HG02981 (cell line): ENCODE measurements at regions not wholly inside any gene's neighbourhood (a gene's known extent, or its start where the extent isn't known, plus 50 kb on each side); places are given as distances from the start of the nearest gene placed in this dataset.

Experiments
- ATAC-seq: cut with Tn5 transposase; IDR thresholded peaks from one replicate; pipeline ENCODE4 v1.9.1; 2021; ENCODE audit warnings: mild to moderate bottlenecking, moderate library complexity; ENCODE audit not compliant: unreplicated experiment

DNA sequence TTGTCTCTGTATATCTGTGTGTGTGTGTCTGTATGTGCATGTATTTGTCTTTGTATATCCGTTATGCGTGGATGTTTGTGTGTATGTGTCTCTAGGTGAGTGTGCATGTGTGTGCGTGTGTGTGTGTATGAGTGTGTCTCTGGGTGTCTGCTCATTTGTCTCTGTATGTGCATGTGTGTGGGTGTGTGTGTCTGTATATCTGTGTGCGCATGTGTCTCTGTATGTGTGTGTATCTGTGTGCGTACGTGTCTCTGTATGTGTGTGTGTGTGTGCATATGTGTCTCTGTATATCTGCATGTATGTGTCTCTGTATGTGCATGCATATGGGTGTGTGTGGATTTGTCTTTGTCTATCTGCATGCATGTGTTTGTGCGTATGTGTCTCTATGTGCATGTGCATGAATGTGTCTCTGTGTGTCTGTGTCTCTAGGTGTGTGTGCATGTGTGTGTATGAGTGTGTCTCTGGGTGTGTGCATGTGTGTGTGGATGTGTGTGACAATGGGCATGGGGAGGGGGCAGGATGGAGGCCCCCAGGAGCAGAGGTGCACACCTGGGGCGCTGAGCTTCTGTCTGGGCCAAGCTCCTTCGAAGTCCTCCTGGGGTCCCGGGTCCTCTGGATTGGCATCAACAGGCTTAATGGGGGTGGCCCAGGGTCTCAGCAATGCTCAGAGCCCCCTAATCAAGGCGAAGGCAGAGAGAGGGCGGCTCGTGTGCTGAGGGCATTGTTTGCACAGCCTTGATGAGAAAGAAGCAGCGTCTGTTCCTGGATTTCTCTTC is 373.4 kb upstream of the IRX4 start:
- no peak for ATAC-seq

- no peak for ATAC-seq
Measured at GRCh38 chr5:2254880-2255750, 372.4 kb upstream of the IRX4 start.

- no peak for ATAC-seq
Measured at GRCh38 chr5:2254406-2254805, 371.7 kb upstream of the IRX4 start.

- no peak for ATAC-seq
Measured at GRCh38 chr5:2253040-2253975, 370.6 kb upstream of the IRX4 start.

GRCh38 chr5:2251751-2252150 is 369.0 kb upstream of the IRX4 start:
- no peak for ATAC-seq

DNA sequence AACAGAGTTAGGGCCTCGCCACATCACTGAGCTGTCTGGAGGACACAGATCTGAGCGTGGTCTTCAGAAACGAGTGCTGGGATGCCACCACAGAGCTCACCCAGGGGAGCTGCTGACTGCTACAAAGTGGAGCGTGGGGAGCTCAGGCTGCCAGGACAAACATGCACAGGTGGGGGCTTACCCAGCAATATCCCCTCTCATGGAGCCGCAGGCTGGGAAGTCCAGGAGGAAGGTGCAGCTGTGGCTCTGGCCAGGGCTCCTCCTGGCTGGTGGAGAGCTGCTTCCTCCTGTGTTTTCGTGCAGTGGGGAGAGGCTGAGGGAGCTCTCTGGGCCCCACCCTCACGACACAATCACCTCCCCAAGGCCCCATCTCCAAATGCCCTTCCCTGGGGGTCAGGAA is 368.6 kb upstream of the IRX4 start:
- no peak for ATAC-seq

DNA sequence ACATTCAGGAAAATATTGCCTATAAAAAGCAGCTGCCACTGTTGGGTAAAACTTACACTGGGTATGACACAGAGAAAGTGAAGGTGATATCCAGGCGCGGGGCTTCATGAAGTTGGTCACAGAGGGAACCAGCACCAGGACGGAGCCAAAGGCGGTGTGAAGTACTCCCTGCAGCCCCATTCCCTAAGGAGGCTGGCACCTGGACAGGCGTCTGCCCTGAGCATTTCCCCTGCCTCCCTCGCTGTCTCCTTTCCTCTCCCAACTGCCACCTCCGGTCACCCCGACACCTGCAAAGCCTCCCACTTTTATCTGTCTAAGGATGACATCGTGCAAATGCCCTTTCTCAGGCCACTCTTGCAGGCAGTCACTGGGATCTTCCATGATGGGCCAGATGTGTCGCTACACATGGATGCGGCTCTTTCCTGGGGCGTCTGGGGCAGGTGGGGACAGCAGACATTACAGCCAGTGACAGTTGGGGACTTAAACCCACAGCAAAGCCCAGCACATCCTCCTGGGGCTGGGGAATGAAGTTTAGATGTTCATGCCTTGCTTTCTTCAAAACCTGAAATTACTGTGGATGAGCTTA is 367.7 kb upstream of the IRX4 start:
- ATAC-seq: no peak

DNA sequence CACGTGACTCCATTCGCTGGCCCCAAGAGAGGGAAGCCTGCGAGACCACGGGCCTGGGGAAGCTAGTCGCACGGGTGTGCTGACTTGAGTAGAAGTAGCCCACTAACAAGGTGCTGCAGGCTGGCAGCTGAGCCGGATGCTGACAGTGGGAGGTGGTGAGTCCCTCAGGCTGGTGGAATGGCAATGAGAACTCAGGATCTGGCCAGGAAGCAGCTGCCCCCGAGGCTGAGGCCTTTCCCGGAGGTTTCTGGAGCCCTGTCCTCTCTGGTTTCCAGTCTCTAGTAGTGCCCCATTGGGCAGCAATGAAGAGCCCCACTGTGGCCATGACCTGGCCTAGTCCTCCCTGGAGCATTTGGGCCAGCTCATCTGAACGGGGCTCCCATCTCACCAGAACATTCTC is 366.7 kb upstream of the IRX4 start:
- no peak for ATAC-seq

DNA sequence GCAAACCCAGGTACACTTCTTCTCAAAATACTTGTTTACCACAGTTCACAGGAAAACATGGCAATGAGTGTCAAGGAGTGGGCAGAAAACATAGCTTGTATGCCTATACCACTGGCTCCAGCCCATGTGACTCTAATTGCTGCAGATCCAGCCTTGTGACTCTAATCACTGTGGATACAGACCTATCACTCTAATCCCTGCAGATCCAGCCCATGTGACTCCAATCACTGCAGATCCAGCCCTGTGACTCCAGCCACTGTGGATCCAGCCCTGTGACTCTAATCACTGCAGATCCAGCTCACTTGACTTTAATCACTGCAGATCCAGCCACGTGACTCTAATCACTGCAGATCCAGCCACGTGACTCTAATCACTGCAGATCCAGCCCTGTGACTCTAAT is 366.3 kb upstream of the IRX4 start:
- ATAC-seq: no peak

DNA sequence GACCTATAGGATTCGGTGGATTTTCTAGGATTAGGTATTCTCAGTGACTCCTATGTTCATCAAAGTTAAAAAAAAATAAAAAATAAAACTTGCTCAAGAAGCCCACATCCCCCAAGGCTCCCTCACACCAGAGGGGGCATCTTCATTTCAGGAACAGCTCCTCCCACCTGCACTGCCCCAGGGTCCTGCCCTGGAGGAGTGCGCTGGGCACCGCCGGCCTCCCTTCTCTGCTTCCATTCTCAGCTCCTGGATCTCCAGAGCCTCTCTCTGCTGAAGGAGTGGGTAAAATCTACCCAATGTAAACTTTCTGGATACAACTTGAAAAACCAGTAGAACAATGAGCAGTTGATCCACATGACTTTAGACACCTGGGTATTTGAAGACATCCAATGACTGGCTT is 359.8 kb upstream of the IRX4 start:
- no peak for ATAC-seq

DNA sequence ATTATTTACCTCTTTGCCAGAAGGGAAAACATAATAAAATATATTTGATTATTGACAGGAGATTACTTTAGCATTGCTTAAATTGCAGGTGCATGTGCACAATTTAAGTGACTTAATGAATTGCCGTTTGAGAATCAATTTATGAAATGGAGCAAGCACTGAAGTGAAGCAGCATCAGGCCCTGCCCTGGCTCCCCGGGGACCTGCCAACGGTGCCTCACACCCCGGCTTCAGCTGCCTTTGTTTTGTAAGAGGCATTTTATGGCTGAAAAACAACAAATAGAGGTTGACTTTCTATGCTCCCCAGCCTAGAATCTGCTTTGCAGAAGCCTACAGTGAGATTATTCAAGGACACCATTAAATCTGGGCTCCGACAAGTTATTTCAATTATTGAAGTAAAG is 359.1 kb upstream of the IRX4 start:
- no peak for ATAC-seq

DNA sequence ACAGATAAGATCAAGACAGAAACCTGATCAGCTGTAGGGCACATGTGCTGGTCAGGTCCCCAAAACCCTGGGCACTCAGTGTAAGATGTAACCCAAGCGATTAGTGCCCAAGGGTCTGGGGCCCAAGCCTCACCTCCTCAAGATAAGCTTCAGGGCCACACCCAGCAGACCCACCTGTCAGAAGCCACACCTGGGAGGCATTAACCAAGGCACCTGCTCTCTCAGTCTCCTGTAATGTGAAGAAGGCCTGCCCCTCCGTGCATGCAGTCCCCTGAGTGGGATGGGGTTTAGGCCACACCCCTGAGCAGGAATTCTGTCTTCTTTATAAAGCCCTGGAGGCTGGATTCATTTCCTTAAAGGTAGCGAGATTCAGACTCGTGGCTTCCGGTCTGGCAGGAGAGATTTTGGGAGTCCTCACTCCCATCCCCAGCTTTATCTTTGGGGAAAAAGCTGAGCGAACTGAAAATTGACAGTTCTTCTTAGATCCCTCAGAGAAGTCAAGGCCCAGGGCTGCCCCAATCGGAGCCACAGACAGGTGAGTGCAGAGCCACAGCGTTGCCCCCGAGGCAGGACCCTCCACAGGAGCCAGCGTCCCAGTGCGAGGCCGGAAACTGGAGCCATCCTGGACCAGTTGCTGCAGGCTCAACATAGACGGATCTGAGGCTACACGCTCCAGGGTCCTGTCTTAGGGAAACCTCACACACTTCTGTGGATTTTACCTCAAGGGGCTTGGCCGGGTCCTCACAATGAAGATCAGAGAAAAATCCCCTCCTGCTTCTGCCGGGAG is 357.6 kb upstream of the IRX4 start:
- ATAC-seq: no peak

GRCh38 chr5:2239201-2239910 is 356.6 kb upstream of the IRX4 start:
- no peak for ATAC-seq

DNA sequence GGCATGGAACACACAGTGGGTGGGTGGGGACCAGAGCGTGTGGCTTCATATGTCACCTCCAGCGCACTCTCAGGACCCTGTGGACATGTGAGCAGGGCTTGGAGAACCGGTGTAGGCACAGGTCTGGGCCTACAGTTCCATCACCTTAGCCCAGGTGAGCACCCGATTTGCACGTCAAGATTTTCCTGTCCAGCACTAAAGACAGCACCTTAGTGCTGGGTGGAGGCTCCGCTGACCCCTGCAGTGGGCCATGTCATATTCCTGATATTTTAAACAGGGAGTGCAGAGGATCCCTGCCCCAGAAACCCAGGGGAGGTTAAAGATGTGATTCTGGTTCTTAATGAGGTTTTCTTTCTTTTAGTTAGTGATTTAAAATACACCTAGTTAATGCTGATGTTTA is 356.0 kb upstream of the IRX4 start:
- ATAC-seq: no peak

DNA sequence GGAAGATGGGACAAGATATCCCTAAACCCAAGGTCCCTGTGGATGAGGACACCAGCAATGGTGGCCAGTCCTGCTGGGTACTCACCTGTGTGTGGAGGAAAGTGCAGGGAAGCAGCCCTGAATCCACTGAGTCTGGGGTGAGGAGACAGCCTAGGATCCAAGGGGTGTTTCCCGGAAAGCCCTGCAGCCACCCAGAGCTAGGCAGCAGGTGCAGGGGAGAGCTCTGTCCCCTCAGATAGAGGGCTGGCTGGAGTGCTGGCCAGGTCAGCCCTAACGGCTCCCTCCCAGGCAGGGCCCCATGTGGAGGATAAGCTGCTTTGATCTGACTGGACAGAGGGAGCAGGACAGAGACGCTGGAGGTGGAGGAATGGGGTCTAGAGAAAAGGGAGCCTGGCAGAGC is 344.7 kb upstream of the IRX4 start:
- ATAC-seq: no peak

- no peak for ATAC-seq
Measured at GRCh38 chr5:2224689-2225088, 342.0 kb upstream of the IRX4 start.

DNA sequence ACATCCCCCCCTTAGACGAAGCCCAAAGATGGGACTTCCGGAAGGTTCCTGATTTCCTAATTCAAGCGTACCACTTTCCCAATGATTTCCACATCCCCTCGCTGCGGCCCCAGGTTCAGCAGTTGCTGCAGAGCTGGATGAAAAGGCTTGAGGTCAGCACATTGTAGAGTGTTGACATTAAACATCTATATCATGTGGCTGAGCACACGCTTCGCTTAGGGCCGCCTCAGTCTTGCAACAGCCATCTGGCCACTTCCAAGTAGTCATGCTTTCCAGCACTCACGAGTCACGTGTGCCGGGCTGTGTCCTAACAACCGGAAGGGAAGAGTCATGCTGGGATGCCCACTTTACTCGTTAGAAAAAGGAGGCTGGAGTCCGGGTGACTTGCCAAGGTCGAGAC is 340.6 kb upstream of the IRX4 start:
- ATAC-seq: no peak

DNA sequence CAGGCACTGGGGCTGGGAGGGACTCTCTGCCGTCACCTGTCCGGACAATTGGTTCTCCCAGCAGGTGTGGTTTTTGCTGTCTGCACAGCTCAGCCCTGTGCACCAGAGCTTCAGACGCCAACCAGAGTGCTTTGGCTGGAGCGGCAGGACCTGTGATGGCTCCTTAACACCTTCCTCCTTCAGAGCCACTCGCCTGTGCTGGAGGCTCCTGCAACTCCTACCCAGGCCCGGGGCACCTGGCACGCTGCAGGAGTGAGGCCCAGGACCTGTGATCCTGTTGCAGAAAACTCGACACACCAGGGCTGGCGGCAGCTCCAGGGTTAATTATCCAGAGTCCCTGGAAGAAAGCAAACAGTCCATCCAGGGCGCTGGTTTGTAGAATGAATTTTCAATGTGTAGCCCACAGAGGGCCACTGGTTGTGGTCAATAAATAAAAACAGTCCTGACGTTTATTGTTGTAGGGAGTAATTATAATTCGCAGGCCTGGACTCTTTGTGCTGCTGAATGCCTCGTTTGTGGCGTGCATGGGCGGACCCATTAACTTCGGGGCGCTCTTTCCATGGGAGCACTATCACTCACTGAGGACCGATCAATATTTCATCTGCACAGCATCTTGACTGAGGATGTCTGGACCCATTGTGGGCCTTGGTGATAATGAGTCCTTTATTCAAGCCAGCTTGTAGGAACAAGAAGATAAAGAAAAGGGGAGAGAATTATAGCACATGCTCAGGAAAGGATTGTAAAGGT is 339.7 kb upstream of the IRX4 start:
- ATAC-seq: no peak

- ATAC-seq: no peak
Measured at GRCh38 chr5:2221450-2221849, 338.7 kb upstream of the IRX4 start.
